ENCODE measurements at regions not wholly inside any gene's neighbourhood (a gene's known extent, or its start where the extent isn't known, plus 50 kb on each side); places are given as distances from the start of the nearest gene placed in this dataset.

GRCh38 chr13:75231235-75231634 lies 250.7 kb downstream of the TBC1D4 start:
- DNase-seq (ENCODE audit: extremely low read depth in 1 of 11, low read depth in 9 of 11, low spot score in 4 of 11), result no peak

- no peak for DNase-seq (ENCODE audit: extremely low read depth in 1 of 11, low read depth in 9 of 11, low spot score in 4 of 11)
Observed at GRCh38 chr13:75226733-75227435, 255.1 kb downstream of the TBC1D4 start.

DNA sequence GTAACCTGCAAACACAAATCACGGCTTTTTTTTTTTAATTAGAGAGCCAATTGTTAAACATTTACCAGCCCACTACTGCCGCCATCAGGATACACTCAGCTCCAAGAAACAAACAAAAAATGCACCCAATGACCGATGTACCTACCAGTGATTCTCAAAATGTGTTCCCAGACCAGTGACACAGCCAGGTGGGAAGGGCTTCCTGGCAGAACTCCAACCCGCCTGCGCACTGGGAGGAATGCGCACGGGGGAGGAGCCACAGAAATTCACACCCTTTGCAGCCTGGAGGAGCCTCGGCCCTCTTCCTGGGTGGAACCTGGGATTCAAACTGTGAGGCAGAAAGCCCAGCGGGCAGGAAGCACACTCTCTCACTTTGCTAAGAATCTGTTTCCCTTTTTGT lies 255.9 kb downstream of the TBC1D4 start:
- no peak for DNase-seq (ENCODE audit: extremely low read depth in 1 of 11, low read depth in 9 of 11, low spot score in 4 of 11)

DNA sequence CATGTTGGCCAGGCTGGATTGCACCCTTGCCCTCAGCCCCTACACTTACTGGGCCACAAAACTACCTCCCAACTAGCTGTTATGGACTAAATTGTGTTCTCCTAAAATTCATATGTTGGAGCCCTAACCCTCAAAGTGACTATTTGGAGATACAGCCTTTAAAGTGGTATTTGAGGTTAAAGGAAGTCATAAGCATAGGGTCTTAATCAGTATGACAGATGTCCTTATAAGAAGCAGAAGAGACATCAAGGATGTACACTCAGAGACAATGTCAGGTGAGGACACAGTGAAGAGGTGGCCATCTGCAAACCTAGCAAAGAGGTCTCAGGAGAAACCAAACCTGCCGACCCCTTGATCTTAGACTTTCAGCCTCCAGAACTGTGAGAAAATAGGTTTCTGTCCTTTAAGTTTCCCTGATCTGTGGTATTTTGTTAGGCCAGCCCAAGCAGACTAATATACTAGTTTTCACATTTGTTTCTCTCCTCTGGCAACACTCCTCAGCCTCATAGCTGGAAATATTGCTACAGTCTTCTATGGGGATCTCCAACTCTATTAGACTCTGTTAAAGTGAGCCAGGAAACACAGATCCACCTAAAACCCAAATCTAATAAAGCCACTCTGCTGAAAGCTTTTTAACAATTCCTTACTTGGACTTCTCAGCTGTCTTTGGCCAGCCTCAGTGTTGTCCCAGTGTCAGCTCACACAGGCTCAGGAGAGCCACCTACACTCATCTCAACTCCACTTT lies 256.5 kb downstream of the TBC1D4 start:
- no peak for DNase-seq (ENCODE audit: extremely low read depth in 1 of 11, low read depth in 9 of 11, low spot score in 4 of 11)

GRCh38 chr13:75224053-75224742 lies 257.8 kb downstream of the TBC1D4 start:
- DNase-seq (ENCODE audit: extremely low read depth in 1 of 11, low read depth in 9 of 11, low spot score in 4 of 11), result no peak

GRCh38 chr13:75222031-75222430 lies 259.9 kb downstream of the TBC1D4 start:
- no peak for DNase-seq (ENCODE audit: extremely low read depth in 1 of 11, low read depth in 9 of 11, low spot score in 4 of 11)

GRCh38 chr13:75220861-75221260 lies 261.1 kb downstream of the TBC1D4 start:
- no peak for DNase-seq (ENCODE audit: extremely low read depth in 1 of 11, low read depth in 9 of 11, low spot score in 4 of 11)

GRCh38 chr13:75220238-75220542 lies 261.8 kb downstream of the TBC1D4 start:
- no peak for DNase-seq (ENCODE audit: extremely low read depth in 1 of 11, low read depth in 9 of 11, low spot score in 4 of 11)

GRCh38 chr13:75219479-75220237 lies 262.3 kb downstream of the TBC1D4 start:
- peak; percentile 36 to 72 (median 64) for DNase-seq (ENCODE audit: extremely low read depth in 1 of 11, low read depth in 9 of 11, low spot score in 4 of 11)

GRCh38 chr13:75217949-75218348 lies 264.0 kb downstream of the TBC1D4 start:
- no peak for DNase-seq (ENCODE audit: extremely low read depth in 1 of 11, low read depth in 9 of 11, low spot score in 4 of 11)

DNA sequence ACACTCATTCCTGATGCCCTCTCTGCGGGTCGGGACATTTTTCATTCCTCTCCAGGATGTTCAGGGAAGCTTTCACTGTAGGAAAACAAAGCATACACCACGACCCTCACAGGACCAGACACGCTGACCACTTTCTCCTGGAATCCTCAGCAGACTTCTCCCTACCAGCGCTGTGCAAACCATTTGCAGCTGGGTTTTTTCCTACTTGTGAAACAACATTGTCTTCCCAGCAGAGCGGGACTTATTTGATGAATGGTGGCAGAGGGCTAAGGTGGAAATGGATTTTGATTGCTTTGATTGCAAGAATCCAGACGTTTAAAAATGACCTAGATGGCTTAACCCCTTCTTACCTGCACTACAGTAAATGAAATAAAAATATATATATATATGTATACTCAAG lies 265.9 kb downstream of the TBC1D4 start:
- no peak for DNase-seq (ENCODE audit: extremely low read depth in 1 of 11, low read depth in 9 of 11, low spot score in 4 of 11)

- DNase-seq (ENCODE audit: extremely low read depth in 1 of 11, low read depth in 9 of 11, low spot score in 4 of 11), result no peak
Observed at GRCh38 chr13:75214846-75215245, 267.1 kb downstream of the TBC1D4 start.

DNA sequence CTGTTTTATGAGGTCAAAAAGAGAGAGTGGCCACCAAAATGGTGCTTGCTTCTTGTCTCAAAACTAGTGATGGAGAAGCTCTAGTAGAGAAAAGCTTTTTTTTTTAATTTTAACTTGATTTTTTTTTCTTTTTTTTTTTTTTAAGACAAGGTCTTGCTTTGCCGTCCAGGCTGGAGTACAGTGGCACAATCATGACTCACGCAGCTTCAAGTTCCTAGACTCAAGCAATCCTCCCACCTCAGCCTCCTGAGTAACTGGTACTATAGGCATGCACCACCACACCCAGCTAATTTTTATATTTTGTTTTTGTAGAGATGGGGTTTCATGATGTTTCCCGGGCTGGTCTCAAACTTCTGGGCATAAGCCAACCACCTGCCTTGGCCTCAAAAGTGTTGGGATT lies 279.0 kb downstream of the TBC1D4 start:
- no peak for DNase-seq (ENCODE audit: extremely low read depth in 1 of 11, low read depth in 9 of 11, low spot score in 4 of 11)

- no peak for DNase-seq (ENCODE audit: extremely low read depth in 1 of 11, low read depth in 9 of 11, low spot score in 4 of 11)
Observed at GRCh38 chr13:75197803-75198202, 284.2 kb downstream of the TBC1D4 start.

- DNase-seq (ENCODE audit: extremely low read depth in 1 of 11, low read depth in 9 of 11, low spot score in 4 of 11), result no peak
Observed at GRCh38 chr13:75196147-75196837, 285.7 kb downstream of the TBC1D4 start.

DNA sequence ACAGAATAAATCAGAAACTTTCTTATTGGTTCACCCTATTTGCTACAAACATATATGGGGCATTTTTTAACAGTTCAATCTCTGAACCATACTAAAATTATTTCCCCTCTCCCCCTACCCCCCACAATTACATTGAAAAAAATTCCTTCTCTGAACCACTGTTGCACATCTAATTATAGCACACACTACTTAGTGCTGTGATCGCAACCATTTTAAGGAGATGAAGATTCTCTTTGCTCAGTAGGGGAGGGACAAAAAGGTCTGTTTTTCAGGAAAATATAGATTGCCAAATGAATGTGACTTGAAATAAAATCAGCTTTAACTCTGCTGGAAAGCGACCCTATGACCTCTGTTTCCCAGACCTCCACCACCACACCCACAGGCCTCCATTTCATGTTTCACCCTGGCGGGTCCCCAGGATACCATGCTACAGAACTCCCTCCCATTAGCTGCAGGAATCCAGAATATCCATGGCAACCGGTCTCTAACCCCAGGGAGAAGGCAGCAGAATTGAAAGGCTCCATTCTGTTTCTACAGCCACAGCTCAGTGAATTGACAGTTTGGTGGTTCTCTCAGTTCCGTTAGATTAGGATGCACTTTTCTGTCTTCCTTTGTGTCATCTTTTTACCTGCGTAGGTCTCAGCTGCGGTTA lies 286.3 kb downstream of the TBC1D4 start:
- no peak for DNase-seq (ENCODE audit: extremely low read depth in 1 of 11, low read depth in 9 of 11, low spot score in 4 of 11)

DNA sequence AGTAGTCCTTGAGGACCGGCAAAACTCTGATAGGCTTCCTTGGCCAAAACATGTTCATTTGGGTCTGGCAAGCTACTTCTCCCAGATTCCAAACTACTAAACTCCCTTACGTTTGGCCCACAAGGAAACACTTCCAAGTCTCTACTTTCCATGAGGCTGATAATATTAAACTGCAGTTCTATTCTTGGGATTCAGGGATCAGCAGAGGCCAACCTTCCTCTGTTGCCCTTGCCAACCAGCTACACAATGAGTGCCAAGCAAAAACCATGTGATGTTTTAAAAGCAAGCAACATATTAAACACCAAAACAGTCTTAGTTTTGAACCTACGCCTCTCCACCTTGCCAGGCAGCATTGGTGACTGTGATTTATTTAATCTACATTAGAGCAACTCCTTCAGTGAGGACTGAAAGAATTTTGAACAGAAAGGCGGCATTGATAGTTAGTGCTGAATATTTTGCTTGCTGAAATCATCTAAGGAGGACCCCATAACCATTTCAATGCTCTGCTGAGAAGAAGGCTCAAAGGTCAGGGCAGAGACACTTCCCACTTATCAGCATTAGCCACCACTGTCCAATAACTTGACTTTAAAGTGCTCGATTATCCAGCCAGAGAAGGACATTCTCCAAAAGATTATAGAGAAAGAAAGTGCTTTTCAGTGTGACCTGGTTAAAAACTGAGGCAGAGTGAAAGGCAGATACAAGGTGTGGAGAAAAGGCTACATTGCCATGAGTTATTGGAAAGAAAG lies 287.1 kb downstream of the TBC1D4 start:
- DNase-seq (ENCODE audit: extremely low read depth in 1 of 11, low read depth in 9 of 11, low spot score in 4 of 11), result no peak

DNA sequence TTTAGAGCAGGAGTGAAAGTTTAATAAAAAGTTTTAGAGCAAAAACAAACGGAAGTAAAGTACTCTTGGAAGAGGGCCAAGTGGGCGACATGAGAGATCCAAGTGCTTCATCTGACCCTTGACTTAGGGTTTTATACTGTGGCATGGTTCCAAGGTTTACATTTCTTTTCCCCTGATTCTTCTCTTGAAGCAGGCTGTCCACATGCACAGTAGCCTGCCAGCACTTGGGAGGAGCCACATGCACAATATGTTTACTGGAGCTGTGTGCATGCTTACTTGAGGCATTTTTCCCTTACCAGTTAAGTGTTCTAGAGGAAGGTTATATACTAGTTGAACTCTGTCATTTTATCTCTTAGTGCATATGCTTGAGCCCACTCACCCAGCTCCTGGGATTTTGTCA lies 295.6 kb downstream of the TBC1D4 start:
- peak in 1 of 11 donors; percentile 15 for DNase-seq (ENCODE audit: extremely low read depth in 1 of 11, low read depth in 9 of 11, low spot score in 4 of 11)
